UCSD-AML1 (cell line): ENCODE measurements at regions not wholly inside any gene's neighbourhood (a gene's known extent, or its start where the extent isn't known, plus 50 kb on each side); places are given as distances from the start of the nearest gene placed in this dataset.

Experiments used
- DNase-seq: peaks from one replicate; lab custom pipeline; 2025; ENCODE audit not compliant: unreplicated experiment; lab: John Stamatoyannopoulos, UW

- DNase-seq: no peak
These were observed 402.1 kb upstream of the MCTP2 start for GRCh38 chr15:93829115-93829870.

GRCh38 chr15:93826790-93827189 lies 404.6 kb upstream of the MCTP2 start:
- no peak for DNase-seq

GRCh38 chr15:93826293-93826692 lies 405.1 kb upstream of the MCTP2 start:
- no peak for DNase-seq

- DNase-seq: no peak
These were observed 405.7 kb upstream of the MCTP2 start for GRCh38 chr15:93825682-93826081.

- no peak for DNase-seq
These were observed 407.1 kb upstream of the MCTP2 start for GRCh38 chr15:93823971-93824913.

- no peak for DNase-seq
These were observed 410.8 kb upstream of the MCTP2 start for GRCh38 chr15:93820566-93820965.

GRCh38 chr15:93819826-93820225 lies 411.5 kb upstream of the MCTP2 start:
- DNase-seq: no peak

GRCh38 chr15:93816815-93817214 lies 414.5 kb upstream of the MCTP2 start:
- no peak for DNase-seq

- no peak for DNase-seq
These were observed 420.1 kb upstream of the MCTP2 start for GRCh38 chr15:93811305-93811704.

GRCh38 chr15:93809516-93809915 lies 421.8 kb upstream of the MCTP2 start:
- no peak for DNase-seq

GRCh38 chr15:93803421-93804152 lies 427.8 kb upstream of the MCTP2 start:
- no peak for DNase-seq

- DNase-seq: no peak
These were observed 430.2 kb upstream of the MCTP2 start for GRCh38 chr15:93801206-93801605.

GRCh38 chr15:93800805-93801204 lies 430.6 kb upstream of the MCTP2 start:
- no peak for DNase-seq

GRCh38 chr15:93789441-93789840 lies 441.9 kb upstream of the MCTP2 start:
- DNase-seq: no peak

- DNase-seq: no peak
These were observed 451.3 kb upstream of the MCTP2 start for GRCh38 chr15:93780073-93780472.

GRCh38 chr15:93779341-93779740 lies 452.0 kb upstream of the MCTP2 start:
- no peak for DNase-seq

- no peak for DNase-seq
These were observed 459.9 kb upstream of the MCTP2 start for GRCh38 chr15:93771196-93772030.

- no peak for DNase-seq
These were observed 460.6 kb upstream of the MCTP2 start for GRCh38 chr15:93770788-93771187.

- no peak for DNase-seq
These were observed 469.3 kb upstream of the MCTP2 start for GRCh38 chr15:93762036-93762435.

- no peak for DNase-seq
These were observed 471.7 kb upstream of the MCTP2 start for GRCh38 chr15:93759629-93760028.

- no peak for DNase-seq
These were observed 472.5 kb upstream of the MCTP2 start for GRCh38 chr15:93758824-93759223.
